Dermis blood vessel endothelial cell (primary cell): ENCODE measurements at regions not wholly inside any gene's neighbourhood (a gene's known extent, or its start where the extent isn't known, plus 50 kb on each side); places are given as distances from the start of the nearest gene placed in this dataset.
"Not testable (repeated sequence)": the region's sequence is repeated elsewhere in the genome, so short reads cannot be mapped to it uniquely, and the experiment has no call there.

ENCODE experiments used
- DNase-seq: peaks from one replicate; pipeline ENCODE4 v3.0.0; 2010

DNA sequence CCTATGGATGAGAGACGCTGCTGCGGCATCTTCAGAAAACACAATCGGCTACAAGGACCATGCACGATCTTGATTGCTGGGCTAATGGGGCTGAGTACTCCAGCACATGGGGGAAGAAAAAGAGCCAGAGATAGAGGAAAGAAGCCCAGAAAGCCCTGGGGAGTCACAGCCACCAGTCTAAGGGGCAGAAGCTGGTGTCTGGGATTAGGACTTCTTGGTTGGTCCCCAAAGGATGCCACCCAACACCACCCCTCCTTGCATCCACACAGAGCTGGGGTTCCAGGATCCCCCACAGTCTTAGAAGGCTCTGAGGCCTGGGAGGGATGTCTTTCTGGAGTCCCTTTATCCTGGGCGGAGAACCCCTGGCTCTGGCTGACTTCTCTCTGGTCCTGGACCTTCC is 98.4 kb upstream of the TARDBP start:
- DNase-seq = no peak

- no peak for DNase-seq
Observed at GRCh38 chr1:10915594-10915993, 96.9 kb upstream of the TARDBP start.

GRCh38 chr1:10916311-10916710 is 96.1 kb upstream of the TARDBP start:
- no peak for DNase-seq

DNA sequence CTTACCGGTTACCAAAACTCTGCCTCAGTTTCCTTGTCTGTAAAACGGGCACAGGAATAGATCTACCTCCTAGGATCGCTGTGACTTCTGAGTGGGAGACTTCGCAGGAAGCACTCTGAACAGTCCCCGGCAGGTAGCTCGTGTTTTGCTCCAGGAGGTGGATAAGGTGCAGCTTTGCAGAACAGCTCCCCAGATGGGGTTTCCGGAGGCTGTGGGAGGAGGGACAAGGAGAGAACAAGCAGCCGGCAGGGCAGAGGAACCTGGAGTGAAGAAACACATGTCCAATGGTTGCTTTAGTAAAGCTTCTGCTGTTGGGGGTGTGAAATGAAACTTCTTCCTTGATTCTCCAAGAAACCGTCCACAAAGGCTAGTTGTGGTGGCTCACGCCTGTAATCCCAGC is 95.5 kb upstream of the TARDBP start:
- DNase-seq = no peak

- no peak for DNase-seq
Observed at GRCh38 chr1:10917513-10918454, 94.7 kb upstream of the TARDBP start.

DNA sequence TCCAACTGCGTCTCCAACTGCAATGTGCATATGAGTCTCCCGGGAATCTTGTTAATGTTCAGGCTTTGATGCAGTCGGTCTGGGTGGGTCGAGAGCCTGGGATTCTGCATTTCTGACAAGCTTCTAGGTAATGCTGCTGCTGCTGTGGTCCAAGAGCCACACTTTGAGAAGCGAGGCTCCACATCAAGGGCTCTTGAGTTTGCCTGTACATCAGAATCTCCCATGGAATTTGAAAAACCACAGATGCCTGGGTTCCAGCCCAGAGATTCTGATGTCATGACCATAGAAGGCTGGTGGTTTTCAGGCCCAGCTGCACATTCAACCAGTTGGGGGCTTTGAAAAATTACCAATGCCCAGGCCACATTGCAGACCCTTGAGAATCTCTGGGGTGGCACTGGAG is 93.9 kb upstream of the TARDBP start:
- no peak for DNase-seq

DNA sequence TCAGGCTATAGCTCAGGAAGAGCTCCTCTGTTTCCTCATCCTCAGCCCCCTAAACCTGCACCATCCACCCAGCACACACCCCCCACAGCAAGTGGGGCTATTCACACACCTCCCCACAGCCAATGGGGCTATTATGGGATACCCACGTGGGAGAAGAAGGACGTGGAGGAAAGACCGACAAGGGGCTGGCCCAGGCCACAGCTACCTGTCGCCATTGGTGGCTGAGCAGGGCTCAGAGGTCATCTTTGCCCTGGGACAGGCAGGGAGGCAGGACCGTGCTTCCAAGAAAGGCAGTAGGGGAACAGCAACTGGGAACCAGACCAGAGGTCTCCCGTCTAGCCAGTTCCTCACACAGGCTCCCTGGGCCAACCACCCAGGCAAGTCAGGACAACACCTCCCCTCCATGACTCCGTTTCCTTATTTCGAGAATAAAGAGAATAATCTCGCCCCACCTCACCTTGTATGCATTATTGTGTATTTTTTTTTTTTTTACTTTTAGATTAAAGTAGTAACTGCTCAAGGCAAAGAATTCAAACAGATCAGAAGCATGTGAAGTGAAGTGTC is 92.3 kb upstream of the TARDBP start:
- no peak for DNase-seq

GRCh38 chr1:10922315-10923060 is 90.0 kb upstream of the TARDBP start:
- not testable (repeated sequence) for DNase-seq

GRCh38 chr1:10924030-10924429 is 88.4 kb upstream of the TARDBP start:
- DNase-seq = no peak

DNA sequence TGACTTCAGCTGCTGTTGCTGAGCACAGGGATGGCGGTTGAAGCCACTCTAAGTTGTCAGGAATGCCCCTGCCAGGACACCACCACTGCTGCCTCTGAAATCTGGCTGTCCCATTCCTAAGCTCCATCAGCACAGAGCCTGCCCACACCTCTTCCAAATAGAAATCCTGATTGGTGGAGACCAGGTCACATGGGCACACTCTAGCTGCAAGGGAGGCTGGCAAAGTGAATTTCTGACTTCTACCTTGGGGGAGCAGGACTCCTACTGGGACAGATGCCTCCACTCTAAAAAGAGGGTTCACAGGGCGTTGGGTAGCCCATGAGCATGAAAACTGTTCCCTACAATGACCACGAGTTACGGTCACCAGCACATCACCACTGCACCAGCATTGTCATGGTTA is 83.8 kb upstream of the TARDBP start:
- no peak for DNase-seq

GRCh38 chr1:10932088-10932487 is 80.4 kb upstream of the TARDBP start:
- DNase-seq = no peak

DNA sequence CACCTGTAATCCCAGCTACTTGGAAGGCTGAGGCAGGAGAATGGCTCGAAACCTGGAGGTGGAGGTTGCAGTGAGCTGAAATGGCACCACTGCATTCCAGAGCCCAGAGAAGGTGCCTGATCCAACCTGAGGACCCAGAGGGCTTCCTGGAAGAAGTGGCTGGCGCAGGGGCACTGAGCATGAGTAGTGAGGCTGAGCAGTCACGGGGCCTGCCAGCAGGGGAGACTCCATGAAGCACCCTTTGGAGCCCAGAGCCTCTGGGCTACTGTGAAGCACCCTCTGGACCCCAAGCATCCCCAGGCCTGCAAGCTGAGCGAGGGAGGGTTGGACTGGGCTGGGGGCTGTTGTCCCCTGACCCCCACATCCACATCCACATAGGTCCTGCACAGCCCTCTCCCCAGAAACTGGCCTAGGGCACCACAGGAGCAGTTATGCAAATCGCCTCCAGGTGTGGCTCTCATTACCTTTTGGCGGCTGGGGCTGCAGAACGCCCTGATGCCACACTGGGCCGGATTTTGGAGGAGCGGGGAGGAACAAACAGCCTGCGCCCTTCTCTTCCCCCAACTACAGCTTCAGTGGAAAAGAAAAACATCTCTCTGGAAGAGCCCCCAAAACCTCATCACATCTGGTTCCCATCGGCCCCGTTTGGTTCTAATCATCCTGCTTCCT is 78.2 kb upstream of the TARDBP start:
- no peak for DNase-seq

DNA sequence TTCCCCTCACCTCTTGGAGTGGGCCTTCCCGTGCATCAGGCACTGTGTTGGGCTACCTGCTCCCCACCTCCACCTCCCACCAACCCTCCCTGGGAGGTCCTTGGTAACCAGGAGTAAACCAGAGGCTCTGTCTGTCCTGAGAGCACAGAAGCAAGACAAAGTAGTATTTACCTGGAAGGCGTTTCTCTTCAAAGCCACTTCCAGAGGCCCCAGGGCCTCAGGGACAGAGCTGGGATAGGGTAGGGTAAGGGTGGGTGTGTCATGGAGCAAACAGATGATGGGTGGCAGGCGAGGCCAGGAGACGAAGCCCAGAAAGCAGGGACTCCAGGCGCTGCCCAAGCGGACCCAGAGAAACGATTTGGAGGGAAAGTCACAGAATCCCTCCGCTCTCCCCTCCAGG is 77.2 kb upstream of the TARDBP start:
- DNase-seq = no peak

GRCh38 chr1:10935724-10936123 is 76.7 kb upstream of the TARDBP start:
- no peak for DNase-seq

DNA sequence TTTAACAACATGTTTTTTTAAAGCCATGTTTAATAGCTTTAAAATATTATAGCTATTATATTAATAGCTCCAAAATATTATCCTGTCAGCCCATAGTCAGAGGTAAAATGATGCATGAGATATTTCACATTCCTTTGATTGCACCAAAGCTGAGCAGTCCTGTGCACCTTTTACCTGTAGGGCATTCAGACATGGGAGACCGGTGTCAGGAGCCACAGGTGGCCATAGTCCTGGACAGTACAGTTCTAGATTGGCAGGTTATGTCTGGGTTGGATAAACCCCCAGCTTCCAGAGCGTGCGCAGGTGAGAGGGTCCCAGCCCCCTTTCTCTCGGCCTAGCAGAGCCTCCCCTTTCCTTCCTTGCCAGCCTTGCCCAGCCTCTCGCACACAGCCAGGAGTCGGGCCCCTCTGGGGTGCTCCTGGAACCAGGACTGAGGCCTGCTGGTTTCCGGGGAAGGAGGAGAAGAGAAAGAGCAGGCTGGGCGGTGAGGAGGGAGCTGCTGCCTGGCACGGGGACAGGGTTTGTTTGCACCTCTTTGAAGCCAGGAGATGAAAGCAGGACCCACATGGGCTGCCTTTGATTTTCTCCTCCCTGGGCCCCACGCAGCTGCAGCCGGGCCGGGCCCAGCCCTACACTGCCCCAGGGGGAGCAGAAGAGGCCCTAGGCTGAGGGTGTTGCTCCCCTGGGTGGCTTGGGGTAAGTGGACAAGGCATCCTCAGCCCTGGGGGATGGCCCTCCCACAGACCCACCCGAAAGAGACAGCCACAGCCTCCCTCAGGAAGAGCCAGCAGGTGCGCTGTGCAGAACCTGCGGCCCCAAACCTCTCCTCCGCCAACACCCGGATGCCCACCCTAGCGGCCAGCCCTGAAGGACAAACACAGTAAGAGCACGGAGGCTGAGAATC is 75.2 kb upstream of the TARDBP start:
- no peak for DNase-seq

GRCh38 chr1:10938741-10939417 is 73.6 kb upstream of the TARDBP start:
- DNase-seq = no peak

DNA sequence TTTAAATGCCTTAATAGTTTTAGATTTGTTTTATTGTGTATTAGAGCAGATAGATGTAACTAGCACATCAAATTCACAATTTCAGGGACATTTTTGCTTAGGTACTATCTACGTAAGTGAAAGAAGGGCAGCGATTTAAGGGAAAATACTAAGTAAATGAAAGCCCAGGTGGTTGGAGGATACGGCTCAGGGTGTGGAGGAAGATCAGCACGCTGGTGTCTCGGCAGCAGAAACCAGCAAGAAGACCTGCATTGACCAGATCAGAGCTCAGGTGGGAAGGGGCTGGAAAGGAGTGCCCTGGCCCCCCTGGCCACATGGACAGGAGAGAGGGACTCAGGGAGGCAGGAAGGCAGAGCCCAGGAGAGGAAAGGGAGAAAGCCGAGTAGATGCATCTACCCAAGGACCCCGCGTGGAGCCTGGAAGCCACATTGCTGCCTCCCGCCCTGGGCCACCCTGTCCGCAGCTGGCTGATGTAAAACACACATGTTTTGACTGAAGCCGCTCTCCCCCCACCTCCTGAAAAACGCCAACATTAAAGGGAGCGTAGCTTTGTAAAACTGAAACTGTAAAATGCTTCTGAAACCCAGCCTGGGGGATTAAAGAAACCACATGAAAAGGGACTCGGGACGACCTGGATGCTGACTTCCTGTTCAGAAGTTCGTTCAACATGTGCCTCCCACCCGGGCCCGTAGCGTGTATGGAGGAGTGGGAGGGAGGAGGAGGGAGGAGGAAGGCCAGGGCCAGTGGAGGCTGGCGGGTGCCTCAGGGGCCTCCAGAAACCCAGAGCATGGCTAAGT is 72.6 kb upstream of the TARDBP start:
- DNase-seq = no peak

DNA sequence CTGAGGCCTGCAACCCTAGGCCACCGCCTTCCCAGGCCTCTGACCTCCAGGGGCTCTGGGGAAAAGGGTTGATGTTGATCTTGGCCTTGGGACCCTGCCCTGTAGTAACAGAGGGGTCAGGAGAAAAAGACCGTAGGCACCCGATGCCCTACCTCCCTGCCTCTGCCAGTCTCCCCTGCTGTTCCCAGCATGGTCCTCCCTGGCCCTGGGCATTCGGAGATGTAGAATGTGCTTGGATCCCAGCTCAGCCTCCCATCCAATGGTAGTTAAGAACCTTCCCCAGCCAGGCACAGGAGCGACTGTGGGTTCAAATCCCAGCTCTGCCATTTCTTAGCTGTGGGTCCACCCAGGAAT is 72.0 kb upstream of the TARDBP start:
- no peak for DNase-seq

GRCh38 chr1:10940838-10941237 is 71.6 kb upstream of the TARDBP start:
- DNase-seq = no peak

- peak; percentile 58 for DNase-seq
Observed at GRCh38 chr1:10941891-10942541, 70.4 kb upstream of the TARDBP start.
